GM12875 (cell line): ENCODE measurements at regions not wholly inside any gene's neighbourhood (a gene's known extent, or its start where the extent isn't known, plus 50 kb on each side); places are given as distances from the start of the nearest gene placed in this dataset.

ENCODE experiments used
- H3K4me3 ChIP-seq: one replicate; pipeline ENCODE4 v1.5.1; 2011; ENCODE audit warnings: low read depth, low read length, control low read depth
- CTCF ChIP-seq: IDR thresholded peaks from 2 replicates; pipeline ENCODE4 v1.5.1; 2011; ENCODE audit warnings: low read depth, mild to moderate bottlenecking, control low read depth, inconsistent platforms, low read length, moderate library complexity, borderline replicate concordance; ENCODE audit not compliant: insufficient read depth

GRCh38 chr3:188092648-188093047 lies 61.3 kb upstream of the LPP start:
- TF ChIP-seq CTCF, result no peak
- no peak overlapping the region for H3K4me3 ChIP-seq

GRCh38 chr3:188095431-188095830 lies 58.5 kb upstream of the LPP start:
- H3K4me3 ChIP-seq, result no peak overlapping the region
- TF ChIP-seq CTCF, result no peak

- TF ChIP-seq CTCF, result no peak
- H3K4me3 ChIP-seq, result no peak overlapping the region
Observed at GRCh38 chr3:188097791-188098190, 56.2 kb upstream of the LPP start.

- no peak overlapping the region for H3K4me3 ChIP-seq
- TF ChIP-seq CTCF, result no peak
Observed at GRCh38 chr3:188099907-188100306, 54.0 kb upstream of the LPP start.

GRCh38 chr3:188102861-188103547 lies 51.0 kb upstream of the LPP start:
- TF ChIP-seq CTCF, result no peak
- H3K4me3 ChIP-seq, result no peak overlapping the region

GRCh38 chr3:188104050-188104449 lies 49.9 kb upstream of the LPP start:
- no peak for TF ChIP-seq CTCF
- no peak overlapping the region for H3K4me3 ChIP-seq
